ENCODE measurements at regions not wholly inside any gene's neighbourhood (a gene's known extent, or its start where the extent isn't known, plus 50 kb on each side); places are given as distances from the start of the nearest gene placed in this dataset.

GRCh38 chr20:4320291-4320690 lies 71.2 kb upstream of the ADRA1D start (continued):
- TF ChIP-seq, protein P1, sequence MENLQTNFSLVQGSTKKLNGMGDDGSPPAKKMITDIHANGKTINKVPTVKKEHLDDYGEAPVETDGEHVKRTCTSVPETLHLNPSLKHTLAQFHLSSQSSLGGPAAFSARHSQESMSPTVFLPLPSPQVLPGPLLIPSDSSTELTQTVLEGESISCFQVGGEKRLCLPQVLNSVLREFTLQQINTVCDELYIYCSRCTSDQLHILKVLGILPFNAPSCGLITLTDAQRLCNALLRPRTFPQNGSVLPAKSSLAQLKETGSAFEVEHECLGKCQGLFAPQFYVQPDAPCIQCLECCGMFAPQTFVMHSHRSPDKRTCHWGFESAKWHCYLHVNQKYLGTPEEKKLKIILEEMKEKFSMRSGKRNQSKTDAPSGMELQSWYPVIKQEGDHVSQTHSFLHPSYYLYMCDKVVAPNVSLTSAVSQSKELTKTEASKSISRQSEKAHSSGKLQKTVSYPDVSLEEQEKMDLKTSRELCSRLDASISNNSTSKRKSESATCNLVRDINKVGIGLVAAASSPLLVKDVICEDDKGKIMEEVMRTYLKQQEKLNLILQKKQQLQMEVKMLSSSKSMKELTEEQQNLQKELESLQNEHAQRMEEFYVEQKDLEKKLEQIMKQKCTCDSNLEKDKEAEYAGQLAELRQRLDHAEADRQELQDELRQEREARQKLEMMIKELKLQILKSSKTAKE (IDR thresholded peaks at IDR 0.05; ENCODE audit: low read depth, poor library complexity, severe bottlenecking) = no peak

DNA sequence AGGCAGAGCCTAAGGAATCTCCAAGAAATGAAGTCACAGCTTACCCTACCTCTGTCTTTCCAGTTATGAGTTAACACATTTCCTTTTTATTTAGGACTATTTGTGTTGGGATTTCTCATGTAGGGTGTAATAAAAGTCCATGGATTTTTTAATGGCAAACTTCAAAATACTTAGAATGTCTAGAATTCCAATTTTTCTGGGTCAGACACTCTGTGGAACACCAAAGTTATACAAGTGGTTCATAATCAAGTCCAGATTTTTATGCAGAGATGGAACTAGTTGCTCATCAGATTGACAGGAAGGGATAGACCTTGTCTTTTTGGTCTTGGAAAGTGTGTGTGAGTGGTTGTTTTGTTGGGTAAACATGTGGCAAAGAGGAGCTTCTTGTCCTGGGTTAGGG lies 69.8 kb upstream of the ADRA1D start:
- Histone ChIP-seq H4K20me1 (ENCODE audit: control insufficient read depth, insufficient read depth) (no peaks in the 10 kb centered on the region), H3K27me3 (replicated peaks in 1 of 2; ENCODE audit: control insufficient read depth in 2 of 2, insufficient read depth in 2 of 2, low read length in 1 of 2) (no peaks in the 10 kb centered on the region), H3K9ac (ENCODE audit: control insufficient read depth, insufficient read depth, low read length) (no peak overlapping the region), H3K9me3 (replicated peaks; ENCODE audit: control insufficient read depth, insufficient read depth, low read length) (no peaks in the 10 kb centered on the region), H3K79me2 (ENCODE audit: control insufficient read depth, insufficient read depth, low read length) (no peaks in the 10 kb centered on the region), H3K36me3 (ENCODE audit: control insufficient read depth in 2 of 2, insufficient read depth in 2 of 2, low read length in 1 of 2) (no peaks in the 10 kb centered on the region), H3K27ac (ENCODE audit: control insufficient read depth, insufficient read depth) (no peak overlapping the region), H3K4me3 (no peak overlapping the region), H2AFZ (ENCODE audit: control insufficient read depth, low read depth, low read length) (no peak overlapping the region), H3K4me2 (ENCODE audit: control insufficient read depth, insufficient read depth) (no peak overlapping the region), H3K4me1 (ENCODE audit: control insufficient read depth, insufficient read depth, low read length) (no peaks in the 10 kb centered on the region)
- ChIA-PET POLR2A (no interaction called here), CTCF (no interaction called here), RAD21 (ENCODE audit: unreplicated experiment) (no interaction called here), SMC1A (ENCODE audit: uncharacterized antibody, unreplicated experiment) (no interaction called here)
- in situ Hi-C loops (cut with MboI) (no loop called here), intact Hi-C loops (cut with micrococcal nuclease; ENCODE audit: unreplicated experiment) (no loop called here)
- FAIRE-seq = no peak
- DNase-seq (ENCODE audit: low read depth, low spot score) = no peak
- ATAC-seq = no peak
- no TSS peak for BruUV-seq (replicated peaks)
- no peak for TF ChIP-seq SPI1 (IDR thresholded peaks at IDR 0.05; ENCODE audit: borderline replicate concordance, insufficient read depth, low read depth, low read length)
- no peak for TF ChIP-seq FOS (IDR thresholded peaks at IDR 0.05; ENCODE audit: borderline replicate concordance, extremely low read depth, insufficient read length)
- TF ChIP-seq BACH1 (IDR thresholded peaks at IDR 0.05; ENCODE audit: borderline replicate concordance) = no peak
- no peak for TF ChIP-seq TCF12 (IDR thresholded peaks at IDR 0.05; ENCODE audit: low read depth, low read length)
- no peak for TF ChIP-seq ZNF217 (IDR thresholded peaks at IDR 0.05)
- no peak for TF ChIP-seq EED (IDR thresholded peaks at IDR 0.05; ENCODE audit: low read depth)
- TF ChIP-seq IRF3 (IDR thresholded peaks at IDR 0.05) = no peak
- TF ChIP-seq SMC3 (IDR thresholded peaks at IDR 0.05; ENCODE audit: borderline replicate concordance, low read length) = no peak
- TF ChIP-seq BRCA1 (IDR thresholded peaks at IDR 0.05; ENCODE audit: low read depth, low read length) = no peak
- no peak for TF ChIP-seq ZNF384 (IDR thresholded peaks at IDR 0.05; ENCODE audit: borderline replicate concordance, low read depth, low read length)
- TF ChIP-seq CUX1 (IDR thresholded peaks at IDR 0.05; ENCODE audit: insufficient replicate concordance, low read depth, low read length) = no peak
- no peak for TF ChIP-seq POU2F2 (IDR thresholded peaks at IDR 0.05; ENCODE audit: borderline replicate concordance, low read depth, low read length)
- TF ChIP-seq POLR2A (IDR thresholded peaks at IDR 0.05; ENCODE audit: low read depth, low read length) = no peak
- TF ChIP-seq SUPT20H (IDR thresholded peaks at IDR 0.05; ENCODE audit: borderline replicate concordance, control insufficient read depth, low read depth, low read length) = no peak
- TF ChIP-seq YBX1 (IDR thresholded peaks at IDR 0.05) = no peak

Measured in GM12878 (cell line).